GM18858 (cell line): ENCODE measurements at regions not wholly inside any gene's neighbourhood (a gene's known extent, or its start where the extent isn't known, plus 50 kb on each side); places are given as distances from the start of the nearest gene placed in this dataset.

Experiments
- ATAC-seq: cut with Tn5 transposase; IDR thresholded peaks from one replicate; pipeline ENCODE4 v1.9.1; 2021; ENCODE audit not compliant: unreplicated experiment

DNA sequence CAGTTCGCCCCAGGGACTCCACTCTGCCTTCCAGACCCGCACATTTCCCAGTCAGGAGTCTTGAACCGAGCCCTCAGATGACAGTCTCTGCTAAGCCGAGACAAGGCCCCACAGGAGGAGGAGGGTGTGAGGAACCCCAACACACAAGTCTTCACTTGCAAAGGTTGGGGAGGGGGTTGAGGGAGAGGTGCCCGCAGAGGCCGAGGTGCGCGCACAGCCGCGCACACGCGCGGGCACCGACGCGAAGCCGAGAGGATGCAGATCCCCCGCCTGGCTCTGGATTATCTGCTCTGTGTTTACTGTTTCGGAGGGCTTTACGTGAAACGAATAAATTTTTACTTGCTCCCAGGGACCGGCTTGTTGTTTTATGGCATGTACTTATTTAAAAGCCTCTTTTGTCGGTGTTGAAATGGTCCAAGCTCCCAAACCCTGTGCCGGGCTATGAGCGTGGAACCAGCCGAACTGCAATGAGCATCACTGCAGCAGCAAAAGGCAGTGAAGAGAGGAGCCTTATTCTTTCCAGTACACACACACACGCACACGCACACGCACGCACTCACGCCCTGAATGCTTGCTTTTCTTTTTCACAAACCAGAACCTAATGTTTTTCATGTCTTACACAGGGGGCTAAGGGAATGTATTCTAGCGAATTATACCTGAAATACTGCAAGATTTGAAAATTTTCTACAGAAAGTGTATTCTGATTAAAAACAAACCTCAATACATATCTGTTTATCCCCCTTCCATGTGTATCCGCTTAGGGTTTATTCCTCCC is 297.7 kb downstream of the PARP8 start:
- ATAC-seq = no peak

DNA sequence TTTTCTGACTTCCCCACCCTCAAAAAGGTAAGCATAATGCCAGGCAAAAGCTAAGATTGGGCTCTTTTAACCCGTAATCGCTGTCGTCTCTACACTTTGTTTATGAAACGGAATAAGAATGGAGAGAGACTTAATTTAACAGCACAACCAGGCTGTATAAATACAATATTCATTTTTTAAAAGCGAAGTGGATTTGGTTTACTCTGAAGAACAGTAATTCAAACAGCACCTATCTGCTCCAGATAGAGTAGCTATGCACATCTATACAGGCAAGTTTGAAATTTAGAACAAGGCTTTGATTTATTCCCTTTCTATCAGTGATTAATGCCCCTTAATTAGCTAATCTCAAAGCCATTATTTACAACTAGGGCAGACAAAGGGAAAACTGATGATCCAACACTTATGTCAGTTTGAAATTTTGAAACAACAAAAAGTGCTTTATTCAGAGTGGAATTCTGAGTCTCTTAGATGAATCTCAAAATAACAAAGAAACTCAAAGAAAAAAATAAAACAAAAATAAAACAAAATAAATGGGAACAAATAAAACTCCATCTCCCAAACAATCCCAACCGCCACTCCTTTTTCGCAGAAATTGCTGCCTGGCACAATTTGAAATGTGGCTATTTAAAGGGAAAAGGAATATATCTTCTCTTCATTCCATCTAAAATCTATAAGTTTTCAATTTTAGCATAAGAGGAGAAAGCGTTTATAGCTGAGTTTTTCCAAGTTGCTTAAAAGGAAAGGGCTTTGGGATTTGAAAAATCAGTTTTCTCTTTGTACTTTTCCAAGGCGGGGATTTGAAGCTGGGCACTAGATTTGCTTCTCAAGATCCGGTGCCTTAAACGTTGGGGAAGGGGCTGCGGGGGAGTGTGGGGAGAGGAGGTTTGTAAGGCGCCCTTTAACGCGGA is 298.6 kb downstream of the PARP8 start:
- ATAC-seq = no peak

DNA sequence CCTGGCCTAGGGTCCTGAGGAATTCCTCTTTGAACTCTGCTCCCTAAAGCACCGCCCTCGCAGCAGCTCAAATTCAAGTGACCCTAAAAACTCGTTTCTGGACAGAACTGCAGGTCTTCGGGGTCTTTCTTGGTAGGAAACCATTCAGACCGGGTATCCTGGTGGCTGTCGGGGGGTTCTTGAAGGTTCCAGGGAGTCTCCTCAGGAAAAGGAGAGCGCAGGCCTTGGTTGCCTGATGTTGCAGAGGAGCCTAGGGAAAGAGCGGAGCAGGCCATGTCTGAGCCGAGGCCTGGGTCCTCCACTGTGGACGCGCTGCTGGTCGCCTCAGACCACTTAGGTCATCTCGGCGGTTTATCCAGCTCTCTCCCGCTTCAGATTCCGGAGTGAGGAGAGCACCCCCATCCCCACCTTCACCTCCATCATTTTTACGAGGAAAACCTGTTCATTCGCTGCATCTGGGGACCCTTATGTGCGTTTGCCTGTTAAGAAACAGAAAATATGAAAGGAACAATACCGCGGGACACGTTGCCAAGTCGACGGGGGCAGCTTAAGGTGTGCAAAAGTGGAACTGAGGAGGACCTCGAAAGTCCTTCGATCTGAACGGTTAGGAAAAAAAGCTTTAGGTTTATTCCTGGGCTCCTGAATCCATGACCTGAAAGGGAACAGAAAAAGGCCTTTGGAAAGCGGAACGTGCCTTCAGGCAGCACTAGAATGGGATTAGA is 299.4 kb downstream of the PARP8 start:
- ATAC-seq = no peak

DNA sequence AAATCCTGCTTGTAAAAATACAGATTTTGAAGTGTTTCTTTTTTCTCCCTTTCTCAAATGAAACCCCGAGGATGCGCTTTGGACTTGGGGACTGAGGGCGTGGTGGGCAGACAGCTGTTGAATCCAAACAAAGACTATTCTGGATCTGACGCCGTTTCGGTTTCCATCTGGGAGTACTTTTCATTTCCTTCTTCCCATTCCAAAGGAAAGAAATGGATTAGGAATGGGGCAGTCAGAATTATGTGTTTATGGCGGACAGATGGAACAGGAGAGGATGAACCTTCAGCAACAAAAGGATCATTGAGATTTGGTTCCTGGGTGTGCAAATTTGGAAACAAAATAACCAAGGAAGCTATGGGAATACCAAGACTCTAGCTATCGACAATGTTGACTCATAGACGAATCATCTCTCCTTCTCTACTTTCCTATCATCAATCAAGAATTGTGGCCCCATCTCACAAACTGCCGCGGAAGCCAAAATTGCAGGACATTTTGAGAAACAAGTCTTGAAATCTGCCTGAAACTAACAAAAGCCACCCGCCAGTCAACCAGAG is 300.6 kb downstream of the PARP8 start:
- ATAC-seq = no peak

DNA sequence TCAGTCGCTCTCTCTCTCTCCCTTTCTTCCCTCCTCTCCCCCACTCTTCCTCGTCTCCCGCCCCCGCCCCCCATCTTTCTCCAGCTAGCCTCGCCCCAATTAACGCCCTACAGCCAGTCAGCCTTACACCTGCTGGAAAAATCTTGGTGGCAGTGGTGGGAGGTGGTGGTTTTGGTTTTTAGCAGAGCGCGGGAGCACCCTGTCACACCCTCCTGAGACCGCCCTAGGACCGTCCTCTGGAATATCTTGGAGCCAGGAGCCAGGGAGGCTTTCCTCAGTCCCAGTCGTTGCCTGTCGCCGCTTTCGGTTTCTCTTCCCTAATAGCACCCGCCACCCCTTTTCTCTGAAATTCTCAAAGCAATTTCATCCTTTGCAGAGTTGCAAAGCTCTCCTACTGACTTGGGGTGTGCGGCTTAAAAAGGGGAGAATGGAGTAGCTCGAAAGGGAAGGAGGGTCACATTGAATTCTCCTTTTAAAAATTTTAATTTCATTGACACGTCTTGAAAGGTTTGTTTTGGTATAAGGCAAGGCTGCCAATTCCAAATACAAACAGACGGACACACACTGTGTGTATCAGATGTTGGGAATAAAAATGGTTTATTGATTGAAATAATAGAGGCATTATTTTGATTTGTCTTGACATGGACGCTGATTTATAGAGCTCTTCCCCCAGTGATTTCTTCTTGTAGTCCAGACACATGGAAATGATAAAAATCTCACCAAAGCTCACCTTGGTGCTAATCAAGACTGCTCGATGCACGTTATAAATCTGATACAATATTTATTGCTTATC is 301.3 kb downstream of the PARP8 start:
- ATAC-seq = no peak

DNA sequence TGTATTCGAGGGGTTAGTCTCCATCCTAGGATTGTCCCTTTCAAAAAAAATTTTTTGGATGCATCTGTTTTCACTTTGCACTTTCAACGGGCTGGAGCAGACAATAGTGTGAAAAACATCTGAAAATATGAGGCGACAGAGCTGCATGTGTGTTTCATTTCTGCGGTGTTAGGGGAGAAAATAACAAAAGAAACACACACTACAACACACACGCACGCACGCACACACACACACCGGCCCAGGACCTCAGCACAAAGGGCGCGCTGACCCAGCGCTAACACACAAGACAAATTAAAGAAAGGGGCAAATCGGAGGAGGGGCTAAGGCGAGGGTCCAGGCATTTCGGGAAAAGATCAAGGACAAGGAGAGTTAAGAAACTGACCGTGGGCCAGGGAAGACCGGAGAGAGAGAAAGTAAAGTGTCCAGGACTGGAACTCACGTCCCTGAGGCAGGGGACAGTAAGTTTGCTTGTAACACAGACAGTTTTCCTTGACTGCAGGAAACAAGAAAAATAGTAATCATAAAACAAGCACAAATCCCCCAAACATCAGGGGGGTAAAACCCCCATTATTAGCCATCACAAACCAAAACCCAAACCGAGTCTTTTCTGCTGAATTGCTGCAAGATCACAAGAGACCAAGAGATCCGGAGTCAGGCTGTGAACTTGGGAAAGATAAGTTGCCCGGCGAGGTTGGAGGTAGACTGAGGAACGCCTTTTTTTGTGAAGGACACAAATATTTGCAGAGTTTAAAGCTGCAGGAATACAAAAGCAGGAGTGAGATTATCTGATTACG is 302.1 kb downstream of the PARP8 start:
- ATAC-seq = no peak

DNA sequence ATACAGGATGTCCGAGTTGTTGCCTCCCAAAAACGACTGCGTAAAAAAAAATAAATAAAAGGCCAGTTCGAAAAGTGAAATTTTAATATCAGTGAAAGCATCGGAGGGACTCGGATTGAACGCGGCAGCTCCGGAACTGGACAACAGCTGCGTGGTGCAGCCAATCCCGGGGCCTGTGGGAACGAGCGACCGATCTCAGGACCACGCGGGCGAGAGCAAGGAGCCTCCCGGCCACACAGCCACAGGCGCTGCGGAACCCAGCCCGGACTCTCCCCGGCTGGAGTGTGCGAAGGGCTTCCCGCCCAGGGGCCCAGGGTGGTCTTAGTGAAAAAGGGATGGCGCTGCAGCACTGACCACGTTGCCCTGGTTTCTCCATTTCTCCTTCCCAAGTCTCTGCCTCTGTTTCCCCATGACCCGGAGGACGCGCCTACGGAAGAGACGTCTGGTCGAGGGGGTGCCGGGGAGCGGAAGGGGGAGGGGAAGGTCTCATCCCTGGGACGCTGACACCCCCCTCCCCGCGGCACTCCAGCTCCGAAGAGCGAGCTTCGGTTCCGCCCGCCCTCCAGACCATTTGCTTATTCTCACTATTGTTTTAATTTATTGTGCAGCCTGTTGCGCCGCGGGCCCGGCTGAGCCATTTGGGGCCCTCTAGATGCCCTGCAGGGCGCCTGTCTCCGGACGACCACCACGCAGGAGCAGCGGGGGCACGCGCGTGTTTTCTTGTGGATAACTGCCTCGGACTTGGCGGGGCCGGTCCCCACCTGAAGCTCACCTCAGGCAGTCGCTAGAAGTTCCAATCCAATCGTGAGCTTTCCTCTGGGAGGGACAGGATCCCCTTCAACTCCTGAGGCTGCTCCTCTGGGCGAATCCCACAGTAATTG is 303.0 kb downstream of the PARP8 start:
- no peak for ATAC-seq

DNA sequence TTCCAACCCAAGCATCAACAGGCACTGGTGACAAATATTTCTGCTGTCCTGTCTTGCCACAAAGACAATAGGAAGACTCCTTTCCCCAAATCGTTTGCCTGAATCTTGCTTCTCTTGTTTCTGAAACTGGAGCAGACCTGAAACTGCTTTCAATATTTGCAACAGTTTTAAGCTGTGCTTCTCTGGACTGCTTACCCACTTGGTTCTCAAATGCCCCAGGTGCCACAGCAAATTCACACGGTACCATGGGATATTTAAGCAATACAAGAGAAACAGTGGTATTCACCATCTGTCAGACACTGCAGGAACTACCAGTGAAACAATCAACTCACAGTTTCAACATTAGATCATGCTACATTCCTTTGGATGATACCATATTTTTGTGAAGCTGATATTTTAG is 309.4 kb downstream of the PARP8 start:
- ATAC-seq = no peak

DNA sequence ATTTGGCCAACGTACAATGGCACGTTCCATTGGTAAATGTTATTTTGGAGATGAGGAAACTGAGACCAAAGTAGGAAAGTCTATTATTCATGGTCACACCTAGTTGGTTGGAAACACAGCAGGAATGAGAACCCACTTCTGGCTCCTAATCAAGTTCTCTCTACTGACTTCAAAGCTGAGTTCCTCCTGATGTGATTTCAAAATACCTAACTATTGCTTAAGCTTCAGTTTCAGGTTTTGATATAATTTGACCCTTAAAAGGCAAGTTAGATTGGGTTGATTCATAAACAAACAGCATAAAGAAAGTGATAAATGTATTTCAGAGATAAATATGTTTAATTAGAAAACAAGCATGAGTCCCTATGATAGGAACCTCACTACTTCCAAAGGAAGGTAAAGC is 312.5 kb downstream of the PARP8 start:
- ATAC-seq = no peak

DNA sequence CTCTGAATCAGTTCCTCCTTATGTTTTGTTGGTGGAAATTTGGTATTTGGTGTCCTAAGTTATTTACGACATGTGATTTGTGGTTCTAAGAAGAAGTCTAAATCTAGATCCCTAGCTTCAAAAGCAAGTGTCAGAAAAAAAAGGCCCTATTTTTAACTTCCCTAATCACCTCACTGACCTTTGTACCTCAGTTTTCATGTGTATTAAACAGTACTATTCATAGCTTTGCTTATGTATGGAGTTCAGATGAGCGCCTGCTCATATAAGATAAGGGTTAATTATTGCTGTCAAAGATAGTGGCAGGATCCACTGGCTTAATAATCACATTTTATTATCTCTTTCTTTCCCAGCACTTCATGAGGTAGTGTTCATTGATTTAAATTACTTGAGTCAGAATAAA is 318.2 kb downstream of the PARP8 start:
- no peak for ATAC-seq

DNA sequence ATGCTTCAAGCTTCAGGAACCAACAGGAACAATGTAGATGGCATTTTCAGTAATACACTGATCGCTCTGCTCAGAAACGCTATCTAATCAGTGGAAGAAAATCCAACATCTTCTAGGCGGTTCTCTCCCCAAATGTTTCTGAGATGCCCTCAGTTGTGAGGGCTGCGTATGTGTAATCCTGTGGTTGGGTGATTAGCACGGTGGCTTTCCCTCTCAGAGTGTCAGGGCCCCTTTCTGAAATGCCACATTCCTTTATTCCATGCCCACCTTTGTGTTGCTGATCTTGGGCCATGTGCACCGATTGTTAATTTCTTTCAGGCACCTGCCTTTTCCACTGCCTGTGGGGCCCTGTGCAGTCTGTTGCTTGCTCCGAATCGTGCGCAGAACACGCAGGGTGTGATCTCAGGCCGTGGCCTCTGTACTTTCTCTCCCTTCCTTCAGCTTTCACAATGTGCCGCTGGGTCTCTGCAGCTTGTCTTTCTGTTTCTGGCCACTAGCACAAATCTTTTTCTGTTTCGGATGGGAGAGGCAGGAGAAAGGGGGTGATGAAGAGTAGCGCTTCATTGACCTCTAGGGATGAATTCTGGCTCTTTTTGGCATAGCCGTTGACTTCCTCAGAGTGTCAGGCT is 324.0 kb downstream of the PARP8 start:
- no peak for ATAC-seq

DNA sequence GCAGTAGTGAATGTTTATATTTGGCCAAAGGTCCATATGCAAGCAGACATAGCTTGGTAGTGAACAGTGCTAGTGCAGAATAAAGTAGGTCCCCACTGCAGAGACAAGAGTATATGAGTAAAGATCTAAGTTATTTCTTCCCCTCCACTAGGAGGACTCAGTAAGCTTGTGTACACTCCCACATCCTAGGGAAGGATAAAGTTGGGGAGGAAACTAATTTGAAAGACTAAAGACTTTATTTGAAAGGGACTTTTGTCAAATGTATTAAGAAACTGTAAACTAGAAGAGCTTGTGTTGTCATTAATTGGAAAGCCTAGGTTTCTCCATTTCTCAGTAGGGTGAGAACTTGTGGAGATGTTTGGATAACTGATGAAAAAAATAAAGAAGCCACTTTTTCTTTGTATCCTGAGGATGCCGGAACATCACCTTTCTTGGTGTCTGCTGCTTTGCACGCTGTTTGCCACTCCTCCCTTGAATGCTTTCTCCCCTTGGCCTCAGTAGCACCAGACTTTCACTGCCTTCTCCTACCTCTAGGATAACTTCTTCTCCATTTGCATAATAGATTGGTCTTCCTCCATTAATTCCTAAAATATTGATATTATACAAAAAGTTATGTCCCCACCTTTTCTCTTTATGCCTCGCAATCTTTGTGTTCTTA is 329.0 kb downstream of the PARP8 start:
- ATAC-seq = no peak

DNA sequence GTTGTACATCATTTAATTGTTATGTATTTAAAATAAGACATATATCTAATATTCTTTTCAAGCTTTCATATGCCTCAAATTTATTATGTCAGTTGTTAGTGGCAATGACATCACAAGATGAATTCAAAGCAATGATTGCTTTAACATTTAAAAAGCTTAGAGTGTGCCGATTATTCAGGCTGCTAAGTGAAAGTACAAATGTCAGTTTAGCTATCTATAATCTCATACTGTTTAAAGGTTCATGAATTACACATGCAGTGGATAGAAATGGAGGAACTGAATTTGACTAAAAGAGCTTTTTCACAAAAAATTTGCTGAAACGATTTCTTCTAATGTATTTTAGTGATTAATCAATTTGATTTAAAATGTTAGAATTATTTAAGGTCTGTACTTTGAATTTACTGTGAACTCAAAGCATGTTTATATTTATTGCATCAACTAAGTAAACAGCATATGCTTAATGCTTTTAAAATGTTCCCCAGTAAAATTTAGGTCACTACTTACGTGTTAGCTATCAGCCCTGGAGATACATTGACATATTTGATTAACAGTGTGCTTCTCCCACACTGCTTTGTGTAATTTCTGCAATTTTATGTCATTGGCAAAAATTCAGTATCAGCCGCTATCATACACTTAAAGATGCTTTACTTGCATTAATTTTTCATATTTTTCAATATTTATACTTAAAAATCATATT is 334.9 kb downstream of the PARP8 start:
- no peak for ATAC-seq

DNA sequence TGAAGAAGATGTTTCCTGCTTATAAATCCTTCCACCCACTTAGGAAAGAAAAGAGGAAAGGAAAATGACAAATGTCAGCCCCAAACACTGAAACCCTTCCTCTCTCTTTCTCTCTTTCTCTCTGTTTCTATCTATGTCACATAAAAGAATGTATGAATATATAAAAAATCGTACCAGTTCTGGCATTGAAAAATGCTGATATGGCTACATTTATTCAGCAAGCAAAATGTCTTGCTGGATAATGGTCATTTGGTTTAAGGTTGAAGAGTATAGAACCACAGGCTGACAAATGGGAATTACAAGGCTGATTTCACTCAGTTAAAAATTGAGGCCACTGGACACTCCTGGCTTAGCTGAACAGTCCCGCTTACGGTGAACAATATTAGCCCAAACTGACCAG is 335.9 kb downstream of the PARP8 start:
- no peak for ATAC-seq

DNA sequence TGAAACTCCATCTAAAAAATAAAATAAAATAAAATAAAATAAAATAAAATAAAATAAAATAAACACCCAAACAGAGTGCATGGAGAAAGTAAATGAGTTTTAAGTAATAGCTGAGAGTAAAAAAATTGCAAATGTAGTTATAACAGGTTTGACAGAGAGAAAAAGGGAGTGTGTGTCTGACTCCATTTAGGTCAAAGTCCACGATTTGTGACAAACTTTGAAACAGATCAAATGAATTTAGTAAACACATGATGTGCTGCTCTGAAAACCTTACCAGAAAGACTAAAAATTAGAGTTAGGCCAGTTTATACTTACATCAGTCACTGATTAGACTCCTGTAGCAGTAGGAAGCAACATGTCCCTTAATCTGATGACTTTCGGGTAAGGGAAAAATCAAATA is 346.6 kb downstream of the PARP8 start:
- no peak for ATAC-seq

DNA sequence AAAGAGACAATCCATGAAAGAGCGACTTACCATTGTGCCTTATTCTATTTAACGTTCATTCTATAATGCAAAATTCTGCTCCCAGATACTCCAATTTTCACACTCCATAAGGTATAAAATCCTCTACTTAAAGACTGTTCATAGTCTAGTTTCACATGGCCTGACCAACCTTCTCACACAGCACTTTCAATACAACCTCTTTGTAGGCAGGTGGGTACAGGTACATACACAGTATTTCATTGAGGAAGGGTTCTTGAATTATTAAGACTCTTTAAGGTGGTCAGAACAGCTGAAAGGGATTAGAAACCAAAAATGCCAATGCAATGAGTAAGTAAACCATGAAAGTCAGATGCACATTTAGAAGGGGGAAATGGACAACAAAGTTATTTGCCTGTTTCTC is 352.0 kb downstream of the PARP8 start:
- no peak for ATAC-seq

DNA sequence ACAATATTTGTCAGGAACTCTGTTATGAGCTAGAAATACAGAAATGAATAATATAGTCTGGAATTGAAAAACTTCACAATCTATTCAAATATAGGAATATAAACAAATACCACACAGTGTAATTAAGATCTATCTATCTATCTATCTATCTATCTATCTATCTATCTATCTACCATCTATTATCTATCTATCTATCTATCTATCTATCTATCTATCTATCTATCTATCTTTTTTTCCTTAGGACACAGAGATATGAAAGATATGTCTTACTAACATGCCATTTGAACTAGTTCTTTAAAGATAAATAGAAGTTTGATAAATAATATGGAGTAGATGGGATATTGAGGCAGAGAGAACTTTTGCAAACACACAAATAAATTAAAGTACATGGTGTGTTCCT is 357.8 kb downstream of the PARP8 start:
- no peak for ATAC-seq
